HepG2 (cell line): ENCODE measurements at regions not wholly inside any gene's neighbourhood (a gene's known extent, or its start where the extent isn't known, plus 50 kb on each side); places are given as distances from the start of the nearest gene placed in this dataset.

Experiments
- ATAC-seq: fragments of 200-7000 bp; cut with Tn5 transposase; 3 replicates; pipeline ENCODE4 v1.9.1; 2020; ENCODE audit warnings: mild to moderate bottlenecking, moderate library complexity
- BruUV-seq: library from RNA; stranded (reverse); fragments of 400-500 nt; replicated peaks from 2 replicates; lab custom pipeline; 2021; lab: Mats Ljungman, UMichigan
- CTCF ChIA-PET: fragments of 300-600 bp; formaldehyde crosslinking; extraction: SDS; loops from one replicate; lab custom pipeline; 2021; ENCODE audit warnings: low total read pairs, inconsistent platforms, low intra/inter-chr PET ratio; lab: Yijun Ruan, JAX
- POLR2A ChIA-PET: fragments of 350-600 bp; sonication (Branson Sonifier 250); formaldehyde crosslinking; loops from one replicate; lab custom pipeline; 2020; ENCODE audit warnings: antibody characterized with exemption, inconsistent platforms; lab: Yijun Ruan, JAX
- DNase-seq: peaks from one replicate; pipeline ENCODE4 v3.0.0-alpha.2; 2015; ENCODE audit warnings: low spot score
- FAIRE-seq: peaks from 3 replicates; lab custom pipeline; 2011; peaks lifted over from hg19 to GRCh38; lab: Jason Lieb, UNC
- H2AFZ ChIP-seq: one replicate; pipeline ENCODE4 v1.6.1; 2011; ENCODE audit warnings: low read length, inconsistent platforms
- H3K27ac ChIP-seq: fragments of 300-600 bp; 3 replicates; pipeline ENCODE4 v1.8.0; 2011; ENCODE audit warnings: mixed run types, mild to moderate bottlenecking, mixed read lengths, low read length, inconsistent platforms; ENCODE audit not compliant: insufficient read depth; ENCODE audit errors: extremely low read length
- H3K27me3 ChIP-seq, 2 experiments: fragments of 200-600 bp in 1 of 2; 2 replicates in 1 of 2; 3 replicates in 1 of 2; pipeline versions ENCODE4 v1.6.0 to v1.8.0; 2011; ENCODE audit warnings: low read length in 2 of 2, mild to moderate bottlenecking in 2 of 2, moderate library complexity in 2 of 2, inconsistent platforms in 1 of 2; ENCODE audit not compliant: insufficient read depth in 2 of 2, control insufficient read depth in 1 of 2
- H3K36me3 ChIP-seq, 2 experiments: fragments of 200-600 bp in 1 of 2; replicated peaks in 1 of 2; 2 replicates in 1 of 2; 3 replicates in 1 of 2; pipeline versions ENCODE4 v1.5.1 to v1.8.0; 2011; ENCODE audit warnings: low read length in 2 of 2, inconsistent platforms in 1 of 2; ENCODE audit not compliant: insufficient read depth in 2 of 2, control insufficient read depth in 1 of 2
- H3K4me1 ChIP-seq: 2 replicates; pipeline ENCODE4 v1.5.1; 2012; ENCODE audit warnings: low read length, inconsistent platforms; ENCODE audit not compliant: insufficient read depth
- H3K4me2 ChIP-seq: 2 replicates; pipeline ENCODE4 v1.6.0; 2011; ENCODE audit warnings: low read depth, low read length, inconsistent platforms
- H3K4me3 ChIP-seq, 3 experiments: fragments of 200-600 bp in 1 of 3; sonication (generic), shearing (Covaris generic) in 1 of 3; replicated peaks in 1 of 3; 2 replicates each; pipeline ENCODE4 v1.5.1; 2011 to 2016; ENCODE audit warnings: low read length in 3 of 3, inconsistent platforms in 2 of 3, low read depth in 2 of 3, mild to moderate bottlenecking in 2 of 3, control low read depth in 1 of 3, mixed read lengths in 1 of 3; ENCODE audit not compliant: insufficient read depth in 1 of 3
- H3K79me2 ChIP-seq: one replicate; pipeline ENCODE4 v1.6.1; 2011; ENCODE audit warnings: low read length, inconsistent platforms; ENCODE audit not compliant: insufficient read depth
- H3K9ac ChIP-seq: 2 replicates; pipeline ENCODE4 v1.6.0; 2011; ENCODE audit warnings: mild to moderate bottlenecking, low read depth, low read length, inconsistent platforms; ENCODE audit not compliant: insufficient read depth
- H3K9me3 ChIP-seq: 2 replicates; pipeline ENCODE4 v1.5.1; 2012; ENCODE audit warnings: mild to moderate bottlenecking, low read length
- H4K20me1 ChIP-seq: 2 replicates; pipeline ENCODE4 v1.6.0; 2011; ENCODE audit warnings: inconsistent platforms, mild to moderate bottlenecking, low read length, moderate library complexity; ENCODE audit not compliant: insufficient read depth
- MAFF ChIP-seq: IDR thresholded peaks from 2 replicates; pipeline ENCODE4 v1.6.1; 2011; ENCODE audit warnings: low read depth, low read length, improper control_type of control experiment
- MAFK ChIP-seq, 2 experiments: IDR thresholded peaks in 1 of 2; conservative IDR thresholded peaks in 1 of 2; 2 replicates each; pipeline ENCODE4 v1.6.1; 2011; ENCODE audit warnings: improper control_type of control experiment in 2 of 2, low read length in 2 of 2
- MTF2 ChIP-seq: sonication (generic); formaldehyde crosslinking; IDR thresholded peaks from 2 replicates; pipeline ENCODE4 v1.5.0; 2020; ENCODE audit warnings: missing genetic modification reagents, borderline replicate concordance
- WGBS: methylation state at CpG from one replicate; pipeline ENCODE4 v1.1.6; 2017; ENCODE audit warnings: low lambda C conversion rate; 5-methylcytosine and 5-hydroxymethylcytosine counted together
- in situ Hi-C: cut with HindIII; loops from 2 replicates; pipeline ENCODE4 v1.10.0; 2017; ENCODE audit warnings: low pct_unique_long_range_greater_than_20kb; ENCODE audit not compliant: extremely low pct_ligation_motif_present
- intact Hi-C: fragments of 100-400 bp; cut with micrococcal nuclease; formaldehyde crosslinking; loops from one replicate; pipeline ENCODE4 v1.10.0; 2022; ENCODE audit not compliant: unreplicated experiment
- TF ChIP-seq, protein P1 (sequence below): fragments of 450-650 bp; IDR thresholded peaks from 2 replicates; pipeline ENCODE4 v1.6.1; 2017
- TF ChIP-seq, protein P2 (sequence below): fragments of 450-650 bp; IDR thresholded peaks from 2 replicates; pipeline ENCODE4 v1.6.1; 2016

DNA sequence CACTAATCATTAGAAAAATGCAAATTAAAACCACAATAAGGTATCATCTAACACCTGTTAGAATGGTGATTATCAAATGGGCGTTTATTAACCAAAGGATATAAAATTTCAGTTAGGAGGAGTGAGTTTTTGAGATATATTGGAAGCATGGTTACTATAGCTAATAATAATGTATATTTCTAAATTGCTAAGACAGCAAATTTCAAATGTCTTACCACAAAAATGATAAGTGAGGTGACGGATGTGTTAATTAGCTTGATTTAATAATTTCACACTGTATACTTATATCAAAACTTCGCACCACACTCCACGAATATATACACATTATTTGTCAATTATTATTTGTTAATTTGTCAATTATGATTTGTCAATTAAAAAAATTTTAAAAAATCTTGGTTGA is 227.2 kb upstream of the DDX18 start:
- no peaks in the 10 kb centered on the region for H3K27me3 ChIP-seq
- DNase-seq (no peak), FAIRE-seq (no peak), ATAC-seq (no peak)
- no peak overlapping the region for H3K4me3 ChIP-seq
- CTCF ChIA-PET = no interaction called here
- H2AFZ ChIP-seq = no peak overlapping the region
- no peak overlapping the region for H3K27ac ChIP-seq
- peak; percentile 70 for TF ChIP-seq MAFF
- no peak for TF ChIP-seq MTF2 (CRISPR knock-in tag)
- TF ChIP-seq MAFK (conservative IDR thresholded peaks at IDR 0.05 in 1 of 2, IDR thresholded peaks at IDR 0.05 in 1 of 2; ENCODE audit: low read length in 2 of 2) = peak; percentile 73 to 76
- H3K4me1 ChIP-seq = no peaks in the 10 kb centered on the region
- 13% methylated on average over 4 of the region's 4 CpGs for whole genome bisulfite sequencing
- H4K20me1 ChIP-seq = no peaks in the 10 kb centered on the region
- no peaks in the 10 kb centered on the region for H3K79me2 ChIP-seq
- H3K9me3 ChIP-seq = peaks cover 18% of the 10 kb centered on the region
- H3K9ac ChIP-seq = no peak overlapping the region
- H3K4me2 ChIP-seq = no peak overlapping the region
- POLR2A ChIA-PET = no interaction called here
- no TSS peak for BruUV-seq
- in situ Hi-C loops = no loop called here
- H3K36me3 ChIP-seq = no peaks in the 10 kb centered on the region
- intact Hi-C loops = no loop called here

GRCh38 chr2:117603060-117603459 is 211.4 kb upstream of the DDX18 start:
- Histone ChIP-seq H3K27me3 (no peaks in the 10 kb centered on the region), H2AFZ (no peak overlapping the region), H3K4me3 (no peak overlapping the region), H3K9me3 (no peaks in the 10 kb centered on the region), H3K27ac (no peak overlapping the region), H3K36me3 (no peaks in the 10 kb centered on the region), H3K4me2 (no peak overlapping the region), H3K9ac (no peak overlapping the region), H3K4me1 (no peaks in the 10 kb centered on the region), H3K79me2 (no peaks in the 10 kb centered on the region), H4K20me1 (no peaks in the 10 kb centered on the region)
- WGBS = 0% methylated on average over 3 of the region's 3 CpGs
- BruUV-seq = no TSS peak
- in situ Hi-C loops = no loop called here
- FAIRE-seq (no peak), DNase-seq (no peak), ATAC-seq (no peak)
- TF ChIP-seq, protein P1, sequence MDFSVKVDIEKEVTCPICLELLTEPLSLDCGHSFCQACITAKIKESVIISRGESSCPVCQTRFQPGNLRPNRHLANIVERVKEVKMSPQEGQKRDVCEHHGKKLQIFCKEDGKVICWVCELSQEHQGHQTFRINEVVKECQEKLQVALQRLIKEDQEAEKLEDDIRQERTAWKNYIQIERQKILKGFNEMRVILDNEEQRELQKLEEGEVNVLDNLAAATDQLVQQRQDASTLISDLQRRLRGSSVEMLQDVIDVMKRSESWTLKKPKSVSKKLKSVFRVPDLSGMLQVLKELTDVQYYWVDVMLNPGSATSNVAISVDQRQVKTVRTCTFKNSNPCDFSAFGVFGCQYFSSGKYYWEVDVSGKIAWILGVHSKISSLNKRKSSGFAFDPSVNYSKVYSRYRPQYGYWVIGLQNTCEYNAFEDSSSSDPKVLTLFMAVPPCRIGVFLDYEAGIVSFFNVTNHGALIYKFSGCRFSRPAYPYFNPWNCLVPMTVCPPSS = no peak
- TF ChIP-seq, protein P2, sequence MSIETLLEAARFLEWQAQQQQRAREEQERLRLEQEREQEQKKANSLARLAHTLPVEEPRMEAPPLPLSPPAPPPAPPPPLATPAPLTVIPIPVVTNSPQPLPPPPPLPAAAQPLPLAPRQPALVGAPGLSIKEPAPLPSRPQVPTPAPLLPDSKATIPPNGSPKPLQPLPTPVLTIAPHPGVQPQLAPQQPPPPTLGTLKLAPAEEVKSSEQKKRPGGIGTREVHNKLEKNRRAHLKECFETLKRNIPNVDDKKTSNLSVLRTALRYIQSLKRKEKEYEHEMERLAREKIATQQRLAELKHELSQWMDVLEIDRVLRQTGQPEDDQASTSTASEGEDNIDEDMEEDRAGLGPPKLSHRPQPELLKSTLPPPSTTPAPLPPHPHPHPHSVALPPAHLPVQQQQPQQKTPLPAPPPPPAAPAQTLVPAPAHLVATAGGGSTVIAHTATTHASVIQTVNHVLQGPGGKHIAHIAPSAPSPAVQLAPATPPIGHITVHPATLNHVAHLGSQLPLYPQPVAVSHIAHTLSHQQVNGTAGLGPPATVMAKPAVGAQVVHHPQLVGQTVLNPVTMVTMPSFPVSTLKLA = peak; percentile 55; the same call in 1 of the 2 replicates
- CTCF ChIA-PET = no interaction called here
- POLR2A ChIA-PET = no interaction called here
- intact Hi-C loops = no loop called here
